ENCODE measurements at regions not wholly inside any gene's neighbourhood (a gene's known extent, or its start where the extent isn't known, plus 50 kb on each side); places are given as distances from the start of the nearest gene placed in this dataset.

GRCh38 chr10:61549861-61550260 lies 96.7 kb upstream of the TMEM26 start:
- TF ChIP-seq CTCF (IDR thresholded peaks at IDR 0.05; ENCODE audit: extremely low read depth in 1 of 2, insufficient read depth in 1 of 2, low read depth in 1 of 2, low read length in 2 of 2) (no peak), POLR2A (IDR thresholded peaks at IDR 0.05; ENCODE audit: low read depth, low read length) (no peak), MAX (IDR thresholded peaks at IDR 0.05; ENCODE audit: insufficient read depth, insufficient read length) (no peak), EZH2 (IDR thresholded peaks at IDR 0.05; ENCODE audit: borderline replicate concordance, low read depth, low read length, severe bottlenecking) (no peak)
